NCI-H187 treated with DMSO at 0.1 percent for 48 hours (cell line): ENCODE measurements at regions not wholly inside any gene's neighbourhood (a gene's known extent, or its start where the extent isn't known, plus 50 kb on each side); places are given as distances from the start of the nearest gene placed in this dataset.
"Not testable (repeated sequence)": the region's sequence is repeated elsewhere in the genome, so short reads cannot be mapped to it uniquely, and the experiment has no call there.

ENCODE experiments used
- DNase-seq: peaks from one replicate; lab custom pipeline; 2025; lab: John Stamatoyannopoulos, UW

- no peak for DNase-seq
Measured at GRCh38 chr10:61047788-61048560, 104.0 kb upstream of the RHOBTB1 start.

- no peak for DNase-seq
Measured at GRCh38 chr10:61047081-61047480, 103.1 kb upstream of the RHOBTB1 start.

- not testable (repeated sequence) for DNase-seq
Measured at GRCh38 chr10:61045480-61045879, 101.5 kb upstream of the RHOBTB1 start.

- DNase-seq = no peak
Measured at GRCh38 chr10:61042533-61042932, 98.5 kb upstream of the RHOBTB1 start.

- DNase-seq = no peak
Measured at GRCh38 chr10:61040399-61041016, 96.5 kb upstream of the RHOBTB1 start.

- no peak for DNase-seq
Measured at GRCh38 chr10:61039868-61040267, 95.9 kb upstream of the RHOBTB1 start.

GRCh38 chr10:61037261-61037830 is 93.4 kb upstream of the RHOBTB1 start:
- not testable (repeated sequence) for DNase-seq

GRCh38 chr10:61036148-61036547 is 92.2 kb upstream of the RHOBTB1 start:
- DNase-seq = not testable (repeated sequence)

- DNase-seq = no peak
Measured at GRCh38 chr10:61031341-61031740, 87.4 kb upstream of the RHOBTB1 start.

- DNase-seq = no peak
Measured at GRCh38 chr10:61029411-61029810, 85.4 kb upstream of the RHOBTB1 start.

- DNase-seq = no peak
Measured at GRCh38 chr10:61028861-61029361, 84.9 kb upstream of the RHOBTB1 start.

- DNase-seq = no peak
Measured at GRCh38 chr10:61024856-61025201, 80.8 kb upstream of the RHOBTB1 start.

- DNase-seq = no peak
Measured at GRCh38 chr10:61024151-61024855, 80.3 kb upstream of the RHOBTB1 start.

- no peak for DNase-seq
Measured at GRCh38 chr10:61023053-61023452, 79.1 kb upstream of the RHOBTB1 start.

- no peak for DNase-seq
Measured at GRCh38 chr10:61021926-61022325, 77.9 kb upstream of the RHOBTB1 start.

GRCh38 chr10:61020420-61021158 is 76.6 kb upstream of the RHOBTB1 start:
- DNase-seq = no peak

- DNase-seq = no peak
Measured at GRCh38 chr10:61018146-61018545, 74.2 kb upstream of the RHOBTB1 start.

GRCh38 chr10:61016630-61017029 is 72.6 kb upstream of the RHOBTB1 start:
- no peak for DNase-seq

- no peak for DNase-seq
Measured at GRCh38 chr10:61016007-61016406, 72.0 kb upstream of the RHOBTB1 start.

GRCh38 chr10:61010863-61011262 is 66.9 kb upstream of the RHOBTB1 start:
- DNase-seq = no peak

- DNase-seq = not testable (repeated sequence)
Measured at GRCh38 chr10:61003069-61003468, 59.1 kb upstream of the RHOBTB1 start.

GRCh38 chr10:61001731-61002122 is 57.7 kb upstream of the RHOBTB1 start:
- DNase-seq = no peak
